ENCODE measurements at regions not wholly inside any gene's neighbourhood (a gene's known extent, or its start where the extent isn't known, plus 50 kb on each side); places are given as distances from the start of the nearest gene placed in this dataset.

DNA sequence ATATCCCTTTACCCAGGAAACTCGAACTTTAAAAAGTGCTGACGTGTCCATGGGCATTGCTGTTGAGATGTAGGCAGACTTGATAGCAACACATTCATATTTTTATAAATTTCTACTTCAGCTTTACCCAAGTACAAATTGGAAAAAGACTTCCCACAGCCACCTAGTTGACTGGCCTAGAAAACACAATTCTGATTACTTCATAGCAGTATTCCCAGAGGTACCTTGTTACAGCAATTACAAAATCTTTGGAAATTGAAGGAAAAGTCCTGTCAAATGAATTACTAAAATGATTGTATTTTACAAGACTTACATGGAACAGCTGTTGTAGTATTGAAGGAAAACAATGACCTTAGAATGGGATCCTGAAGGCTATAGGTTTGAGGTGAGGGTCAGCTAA is 130.7 kb upstream of the NREP start:
- DNase-seq (ENCODE audit: low read depth in 2 of 2), result no peak

DNA sequence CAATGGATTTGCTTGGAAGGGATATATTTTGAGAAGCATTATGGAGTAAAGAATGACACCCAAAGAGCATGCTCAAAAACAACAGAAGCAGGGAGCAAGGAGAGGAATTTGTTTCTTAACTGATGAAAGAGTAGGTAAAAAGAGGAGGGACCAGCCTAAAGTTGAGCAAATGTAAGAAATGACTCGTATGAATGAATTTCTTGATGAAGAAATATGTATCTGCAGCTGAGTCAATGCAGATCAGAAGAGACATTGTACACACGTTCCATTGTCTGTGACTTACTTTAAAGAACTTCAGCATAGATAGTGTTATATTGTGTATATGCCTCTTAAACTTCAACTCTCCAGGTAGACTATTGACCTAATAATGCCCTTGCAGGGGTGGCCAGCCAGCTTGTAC is 112.7 kb upstream of the NREP start:
- peak; percentile 49 to 50 for DNase-seq (ENCODE audit: low read depth in 2 of 2)

DNA sequence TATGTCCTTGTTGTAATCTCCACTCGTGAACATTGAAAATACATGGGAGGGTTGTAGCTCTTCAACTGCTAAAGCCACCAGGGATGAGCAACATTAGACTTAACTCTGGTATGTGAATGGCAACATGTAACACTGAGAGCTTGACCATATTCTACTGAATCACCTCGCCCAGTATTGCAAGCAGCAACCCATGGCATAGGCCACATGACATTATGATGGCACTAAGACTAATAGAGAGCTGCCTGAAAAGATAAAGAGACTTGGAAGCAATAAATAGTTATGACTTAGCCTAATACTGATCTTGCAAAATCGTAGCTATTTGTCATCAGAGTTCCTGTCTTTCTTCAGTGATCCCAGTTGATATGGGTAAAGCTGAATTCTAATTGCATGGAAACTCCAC is 108.4 kb upstream of the NREP start:
- no peak for DNase-seq (ENCODE audit: low read depth in 2 of 2)

DNA sequence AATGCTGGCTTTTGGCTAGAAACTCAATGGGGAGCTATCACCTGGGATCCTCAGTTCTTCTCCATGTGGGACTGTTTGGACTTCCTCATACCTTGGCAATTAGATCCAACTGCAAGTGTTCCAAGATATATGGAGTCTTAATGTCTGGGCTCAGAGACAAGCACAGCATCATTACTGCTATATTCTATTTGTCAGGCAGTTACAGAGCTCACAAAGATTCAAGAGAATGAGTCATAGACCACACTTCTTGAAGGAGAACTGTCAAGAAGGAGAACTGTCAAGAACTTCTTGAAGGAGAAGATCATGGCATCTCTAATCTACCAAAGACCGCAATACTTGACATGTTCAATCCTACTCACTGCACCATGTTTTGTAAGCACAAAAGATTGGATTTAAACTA is 106.8 kb upstream of the NREP start:
- no peak for DNase-seq (ENCODE audit: low read depth in 2 of 2)

DNA sequence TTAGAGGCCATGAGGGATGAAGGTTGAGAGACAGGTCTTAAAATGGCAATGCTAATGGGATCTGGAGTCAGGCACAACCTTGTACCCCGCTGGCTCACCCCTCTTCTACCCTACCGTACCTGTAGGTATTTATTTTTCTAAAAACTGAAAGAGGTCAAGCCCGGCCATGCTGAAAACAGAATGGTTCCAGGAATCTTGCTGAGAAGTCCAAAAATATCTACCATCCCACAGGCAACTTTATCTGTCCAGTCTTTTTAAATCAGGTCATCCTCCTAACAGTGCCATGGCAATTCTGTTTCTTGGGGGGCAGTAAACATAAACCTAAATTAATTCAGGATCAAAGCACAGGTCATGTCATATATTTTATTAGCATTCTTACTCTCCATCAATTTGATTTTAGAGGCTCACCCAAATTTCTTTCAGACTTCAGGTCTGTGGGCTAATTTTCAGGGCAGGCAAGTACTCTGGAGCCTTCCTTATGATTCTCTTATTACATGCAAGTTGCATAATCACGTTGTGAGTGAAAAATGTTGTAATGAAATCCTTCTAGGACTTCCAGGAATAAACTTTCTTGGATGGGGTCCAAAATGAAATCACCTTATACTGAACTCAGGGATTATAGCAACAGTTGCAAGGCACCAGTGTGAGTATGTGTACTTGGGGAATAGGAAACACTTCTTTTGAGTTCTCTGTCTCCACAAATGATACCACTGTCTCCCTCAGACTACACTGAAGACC is 102.7 kb upstream of the NREP start:
- DNase-seq (ENCODE audit: low read depth in 2 of 2), result peak; percentile 89 to 92

DNA sequence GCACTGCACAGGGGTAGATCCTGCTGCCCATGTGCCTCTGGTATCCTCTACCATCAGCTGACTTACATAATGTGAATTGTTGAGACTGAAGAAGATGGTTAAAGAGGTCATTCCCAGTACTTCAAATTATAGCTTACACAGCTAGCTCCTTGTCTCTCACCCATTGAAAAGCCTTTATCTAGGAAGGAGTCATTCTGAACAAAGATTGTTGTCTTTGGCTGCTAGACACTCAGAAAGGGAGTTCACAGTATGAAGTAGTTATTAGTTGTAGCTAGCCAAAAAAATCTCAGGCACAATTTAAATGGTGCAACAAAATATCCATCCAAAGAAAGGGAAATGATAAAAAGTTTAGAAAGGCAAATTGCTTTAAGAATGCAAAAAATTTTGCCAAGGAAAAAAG is 102.0 kb upstream of the NREP start:
- DNase-seq (ENCODE audit: low read depth in 2 of 2), result no peak

DNA sequence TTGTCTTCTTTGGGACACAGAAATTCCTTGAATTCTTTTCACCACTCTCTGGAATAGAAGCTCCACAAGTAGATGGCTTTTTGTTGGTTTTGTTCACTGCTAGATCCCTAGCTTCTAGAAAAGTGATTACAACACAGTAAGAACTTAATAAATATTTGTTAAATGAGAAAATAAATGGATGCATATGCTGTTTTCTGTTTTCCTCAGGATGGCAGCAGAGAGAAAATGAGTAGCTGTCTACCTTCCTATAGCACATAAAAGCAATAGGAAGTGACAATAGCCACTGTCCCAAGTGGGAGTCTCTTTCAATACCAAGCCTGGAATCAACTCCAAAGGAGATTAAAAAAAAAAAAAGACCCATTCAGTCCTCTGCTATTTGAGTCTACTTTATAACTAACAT is 100.6 kb upstream of the NREP start:
- no peak for DNase-seq (ENCODE audit: low read depth in 2 of 2)

DNA sequence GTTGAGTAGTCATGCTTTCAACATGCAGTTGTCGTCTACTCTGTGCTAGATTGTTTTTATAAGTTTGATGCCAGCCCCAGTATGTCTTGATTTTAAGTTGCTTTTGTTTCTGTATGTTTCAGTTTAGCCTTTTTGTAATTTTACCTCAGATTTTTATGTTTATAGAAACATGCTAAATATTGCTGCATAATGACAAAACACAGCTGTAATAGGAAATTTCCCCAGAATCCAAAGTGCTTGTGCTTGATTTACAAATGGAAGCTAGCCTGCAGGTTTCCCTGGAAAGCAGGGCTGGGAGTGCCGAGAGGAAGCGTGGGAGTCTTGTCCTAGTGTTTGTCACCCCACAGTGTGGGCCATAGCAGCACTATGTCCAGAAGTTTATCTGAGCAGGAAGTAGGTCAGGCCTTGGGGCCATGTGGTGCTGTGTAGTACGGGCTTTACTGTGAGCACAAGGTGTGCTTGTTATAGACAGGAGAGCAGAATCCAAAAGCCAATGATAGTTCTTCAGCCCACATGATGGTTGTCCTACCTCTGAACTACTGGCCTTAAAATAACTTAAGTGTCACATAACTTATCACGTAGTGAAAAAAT is 100.0 kb upstream of the NREP start:
- DNase-seq (ENCODE audit: low read depth in 2 of 2), result no peak

DNA sequence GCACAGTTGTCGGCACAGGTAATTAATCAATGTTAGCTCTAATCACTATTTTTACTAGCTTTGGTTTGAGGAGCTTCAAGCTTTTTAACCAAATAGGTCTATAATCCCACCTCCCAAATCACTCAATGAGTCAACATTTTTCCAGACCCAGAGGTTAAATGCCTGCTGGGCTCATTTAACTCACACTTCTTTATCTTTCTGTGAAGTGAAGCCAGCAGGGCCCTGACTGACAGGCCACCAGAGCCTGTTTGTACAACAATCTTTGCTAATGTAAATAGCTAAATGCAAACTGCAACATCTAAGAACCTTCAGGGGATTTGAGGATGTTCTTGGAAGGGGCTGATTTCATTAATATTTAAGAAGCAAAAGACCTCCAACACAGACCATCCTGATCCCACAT is 98.4 kb upstream of the NREP start:
- DNase-seq (ENCODE audit: low read depth in 2 of 2), result no peak

DNA sequence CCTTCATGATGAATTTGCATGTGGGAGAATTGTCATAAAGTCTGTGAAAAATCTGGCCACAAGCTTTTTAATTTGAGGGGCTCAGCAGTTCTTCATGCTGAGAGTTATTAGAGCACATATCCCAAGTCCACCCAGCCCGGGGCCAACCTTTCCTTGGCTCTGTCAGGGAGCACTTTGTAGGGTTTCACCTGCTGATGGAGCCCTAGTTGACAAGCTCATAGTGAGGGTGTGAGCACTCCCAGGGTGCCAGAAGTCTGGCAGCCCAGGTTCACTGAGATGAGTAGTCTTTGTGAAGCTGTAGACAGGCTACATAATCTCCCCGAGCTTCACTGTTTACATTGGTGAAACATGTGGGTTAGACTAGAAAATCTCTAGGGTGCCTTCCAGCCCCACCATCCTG is 97.2 kb upstream of the NREP start:
- DNase-seq (ENCODE audit: low read depth in 2 of 2), result no peak

DNA sequence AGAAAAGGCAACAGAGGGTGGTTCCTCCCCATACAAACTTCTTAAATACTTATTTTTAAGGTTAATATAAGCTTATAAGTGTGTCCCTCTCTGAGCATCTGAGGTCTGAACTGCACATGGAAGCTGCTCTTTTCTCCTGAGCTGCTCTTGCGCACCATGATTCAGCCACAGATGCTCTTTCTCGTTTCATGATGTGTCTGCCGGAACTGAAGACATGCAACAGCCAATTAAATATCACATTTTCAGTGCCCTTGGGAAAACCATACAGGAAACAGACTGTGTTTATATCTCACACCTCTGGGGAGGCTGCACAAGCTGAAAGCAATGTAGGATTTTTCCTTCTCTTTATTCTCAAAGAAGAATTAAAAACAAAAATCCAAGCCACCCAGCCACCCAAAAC is 96.8 kb upstream of the NREP start:
- peak in 1 of 2 experiments; percentile 26 for DNase-seq (ENCODE audit: low read depth in 2 of 2)

DNA sequence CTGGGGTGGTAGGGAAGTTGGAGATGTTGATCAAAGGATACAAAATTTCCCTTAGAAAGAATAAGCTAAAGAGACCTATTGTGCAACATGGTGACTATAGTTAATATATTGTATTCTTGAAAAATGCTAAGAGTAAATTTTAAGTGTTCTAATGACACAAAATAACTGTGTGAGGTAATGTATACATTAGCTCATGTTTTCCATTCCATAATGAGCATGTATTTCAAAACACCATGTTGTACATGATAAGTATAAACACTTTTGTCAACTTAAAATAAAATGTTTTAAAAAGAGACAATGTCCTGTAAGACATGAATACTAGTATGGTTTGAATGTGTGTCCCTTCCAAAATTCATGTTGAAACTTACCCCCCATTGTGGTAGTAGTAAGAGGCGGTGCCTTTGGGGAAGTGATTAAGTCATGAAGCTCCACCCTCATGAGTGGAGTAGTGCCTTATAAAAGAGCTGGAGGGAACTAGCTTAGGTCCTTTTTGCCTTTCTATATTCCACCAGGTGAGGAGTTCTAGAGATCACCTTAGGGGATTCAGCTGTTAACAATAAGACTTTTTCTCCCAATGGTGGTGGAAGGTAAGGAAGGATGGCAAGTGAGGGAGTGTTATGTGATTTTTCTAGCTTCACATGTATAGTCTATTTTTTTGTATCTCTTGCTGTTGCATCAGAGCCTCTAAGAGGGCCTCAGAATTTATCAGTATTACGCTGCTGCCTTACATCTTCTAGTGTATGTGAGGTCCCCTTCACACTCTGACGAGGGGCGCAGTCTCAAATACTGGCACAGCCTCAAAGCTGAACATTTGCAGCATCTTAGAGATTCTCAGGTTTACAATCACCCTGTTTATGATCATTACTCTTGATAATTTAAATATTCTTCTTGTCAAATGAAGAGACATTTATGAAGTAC is 94.9 kb upstream of the NREP start:
- no peak for DNase-seq (ENCODE audit: low read depth in 2 of 2)

DNA sequence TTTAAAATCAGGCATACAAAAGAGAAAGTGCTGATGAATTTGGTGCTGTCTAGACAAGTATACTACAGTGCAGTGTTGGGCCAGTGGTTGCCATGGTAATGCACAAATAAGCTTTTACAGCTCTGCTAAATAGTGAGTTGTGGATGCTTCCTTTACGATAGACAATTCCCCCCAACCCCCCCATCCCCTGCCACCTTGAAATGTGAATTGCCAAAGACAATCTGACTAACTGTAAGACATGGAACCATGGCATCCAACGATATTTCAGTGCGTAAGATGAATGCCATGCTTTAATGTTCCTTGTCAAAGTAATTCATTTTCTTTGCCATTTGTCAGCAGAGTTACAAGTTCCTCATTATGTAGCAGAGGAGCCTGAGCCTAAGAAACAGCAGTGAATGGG is 91.5 kb upstream of the NREP start:
- no peak for DNase-seq (ENCODE audit: low read depth in 2 of 2)

DNA sequence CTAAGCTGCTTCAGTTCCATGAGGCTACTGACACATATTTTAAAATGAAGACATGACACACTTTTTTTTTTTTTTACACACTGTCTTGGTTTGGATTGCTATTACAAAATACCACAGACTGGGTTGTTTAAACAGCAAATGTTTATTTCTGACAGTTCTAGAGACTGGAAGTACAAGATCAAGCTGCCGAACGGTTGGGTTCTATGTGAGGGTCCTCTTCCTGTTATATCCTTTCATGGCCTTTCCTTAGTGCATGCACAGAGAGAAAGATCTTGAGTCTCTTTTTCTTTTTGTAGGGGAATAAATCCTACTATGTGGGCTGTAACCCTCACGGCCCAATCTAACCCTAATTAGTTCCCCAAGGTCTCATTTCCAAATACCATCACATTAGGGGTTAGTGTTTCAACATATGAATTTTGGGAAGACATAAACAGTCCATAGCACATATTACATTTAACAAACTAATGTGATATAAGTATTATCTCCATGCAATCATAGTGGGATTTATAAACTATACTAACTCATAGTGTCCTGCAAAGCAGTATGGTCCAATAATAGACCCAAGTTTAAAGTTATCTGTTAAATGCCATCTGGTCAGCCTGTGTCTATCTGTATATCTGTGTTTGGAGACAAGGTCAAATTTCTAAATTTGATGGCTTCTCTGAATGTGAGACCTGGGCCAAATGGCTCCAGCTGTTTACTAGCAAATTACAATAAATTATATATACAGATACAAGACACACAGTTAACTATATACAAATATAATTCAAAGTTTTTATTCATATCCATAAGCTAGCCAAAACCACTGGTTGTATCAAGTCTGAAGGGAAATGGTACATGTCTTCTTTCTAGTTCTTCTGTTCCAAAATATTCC is 90.3 kb upstream of the NREP start:
- DNase-seq (ENCODE audit: low read depth in 2 of 2), result no peak

DNA sequence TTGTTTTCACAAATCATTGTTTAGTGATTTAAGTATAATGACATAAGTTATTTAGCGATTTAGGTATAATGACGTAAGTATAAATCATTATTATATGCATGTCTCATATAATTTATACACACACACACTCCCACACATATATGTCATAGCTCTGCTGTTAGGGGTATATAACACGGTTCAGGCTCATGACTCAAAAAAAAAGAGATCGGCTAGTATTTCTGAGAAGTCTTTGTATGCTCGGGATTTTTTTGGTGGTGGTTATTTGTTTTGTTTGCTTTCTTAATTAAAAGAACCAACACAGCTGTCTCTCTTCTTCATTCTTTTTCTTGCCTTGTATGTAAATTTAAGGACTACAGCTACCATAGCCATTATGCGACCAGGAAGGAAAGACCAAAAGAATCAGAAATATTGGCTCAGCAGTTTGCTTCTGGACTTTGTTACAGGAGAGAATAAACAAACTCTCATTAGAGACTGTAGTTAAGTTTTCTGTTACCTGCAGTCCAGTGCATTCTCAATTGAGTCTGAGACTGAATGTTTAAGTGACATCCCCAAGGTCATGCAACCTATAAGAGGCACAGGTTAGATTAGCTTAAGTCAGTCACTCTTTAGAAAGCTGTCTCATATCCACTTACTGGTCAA is 83.2 kb upstream of the NREP start:
- DNase-seq (ENCODE audit: low read depth in 2 of 2), result no peak

DNA sequence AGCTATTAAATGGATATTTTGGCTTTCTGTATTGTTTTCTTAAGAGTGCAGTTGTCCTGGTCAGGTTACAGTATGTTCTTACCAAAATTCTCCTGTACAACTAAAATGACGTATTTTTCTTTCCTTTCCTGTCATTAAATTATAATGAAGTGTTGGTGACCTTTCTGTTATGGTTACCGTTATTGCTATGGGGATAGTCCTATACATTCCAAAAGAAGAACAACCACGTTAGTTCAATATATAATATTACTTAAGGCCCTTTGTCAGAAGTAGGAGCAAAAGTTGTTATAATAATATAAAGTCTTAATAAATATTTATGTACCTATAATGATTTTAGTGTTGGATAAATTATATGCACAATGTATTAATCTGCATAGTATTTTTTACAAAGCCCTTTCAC is 82.4 kb upstream of the NREP start:
- no peak for DNase-seq (ENCODE audit: low read depth in 2 of 2)

DNA sequence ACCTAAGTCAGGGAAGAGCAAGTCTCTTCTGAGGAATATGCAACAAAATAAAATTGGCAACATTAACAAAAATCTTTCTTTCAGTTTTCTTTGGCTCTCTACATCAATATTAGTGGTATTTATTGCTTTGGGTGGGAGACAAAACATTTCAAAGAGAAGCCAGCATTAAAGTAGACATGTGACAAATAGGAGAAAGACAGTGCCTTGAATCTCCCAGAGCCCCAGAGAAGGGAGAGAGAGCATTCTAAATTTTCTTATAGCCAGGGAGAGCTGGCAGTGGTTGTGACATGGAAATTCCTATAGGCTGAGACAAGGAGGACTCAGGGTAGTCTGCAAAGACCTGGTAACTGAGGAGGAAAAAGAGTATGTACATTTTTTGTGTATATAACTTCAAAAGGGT is 79.4 kb upstream of the NREP start:
- no peak for DNase-seq (ENCODE audit: low read depth in 2 of 2)

DNA sequence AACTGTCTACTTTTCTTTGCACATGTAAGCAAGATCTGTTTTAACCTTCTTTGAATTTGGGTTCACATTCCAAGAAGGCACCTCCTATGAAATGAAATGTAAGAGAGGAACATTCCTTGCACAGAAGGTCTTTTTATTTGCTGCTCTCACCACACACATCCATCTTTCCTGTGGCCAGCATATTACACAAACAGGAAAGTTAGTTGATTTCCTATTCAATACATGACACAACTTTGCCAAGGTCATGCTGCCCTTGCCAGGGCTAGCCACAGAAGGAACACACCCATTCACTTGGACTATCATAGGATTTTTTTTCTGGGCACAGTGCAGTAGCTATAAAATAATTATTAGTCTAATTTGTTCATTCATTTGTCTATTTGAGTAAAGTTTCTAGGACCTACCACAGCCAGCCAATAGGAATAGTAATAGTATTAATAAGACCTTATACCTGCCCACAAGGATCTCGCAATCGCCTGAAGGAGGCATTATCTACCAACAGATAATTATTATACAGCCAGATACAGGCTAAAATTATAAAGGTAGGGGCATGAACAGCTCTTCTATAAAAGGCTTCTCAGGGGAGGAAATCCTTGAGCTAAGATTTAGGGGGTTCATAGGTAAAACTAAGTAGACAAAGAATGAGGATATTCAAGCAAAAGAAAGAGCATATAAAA is 78.1 kb upstream of the NREP start:
- DNase-seq (ENCODE audit: low read depth in 2 of 2), result no peak

DNA sequence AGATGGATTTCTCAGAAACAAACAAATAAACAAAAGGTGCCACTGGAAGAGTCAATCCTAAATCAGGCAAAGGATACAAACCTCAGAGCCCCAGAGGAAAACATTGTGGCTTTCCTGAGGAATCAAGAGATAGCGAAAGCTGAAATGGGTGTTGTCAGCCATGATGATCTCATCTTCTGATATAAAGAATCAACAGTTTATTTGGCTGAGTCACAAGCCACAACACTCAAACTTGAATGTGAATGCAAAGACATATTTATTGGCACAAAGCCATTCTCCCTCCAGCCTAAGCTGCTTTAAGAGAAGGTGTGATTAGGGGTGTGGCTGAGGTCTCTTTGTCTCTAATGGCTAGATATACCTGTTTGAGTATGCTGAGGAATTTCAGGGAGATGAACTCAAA is 73.3 kb upstream of the NREP start:
- peak; percentile 27 to 44 for DNase-seq (ENCODE audit: low read depth in 2 of 2)

DNA sequence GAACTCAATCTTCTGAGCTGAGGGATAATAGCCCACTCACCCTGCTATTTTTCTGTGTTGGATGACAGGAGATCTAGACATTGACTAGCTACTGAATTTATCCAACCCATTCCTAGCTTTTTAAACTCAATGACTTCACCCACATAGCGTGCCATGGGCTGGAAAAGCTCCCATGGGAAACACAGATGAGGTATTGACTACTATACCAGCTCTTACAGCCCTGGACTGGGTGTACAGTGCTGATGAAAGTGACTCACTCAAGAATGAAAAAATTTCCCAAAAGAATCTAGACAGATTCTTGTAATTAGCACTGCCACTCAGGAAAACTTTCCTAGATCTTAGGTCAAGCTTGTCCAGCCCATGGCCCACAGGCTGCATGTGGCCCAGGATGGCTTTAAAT is 72.7 kb upstream of the NREP start:
- peak; percentile 70 to 72 for DNase-seq (ENCODE audit: low read depth in 2 of 2)

DNA sequence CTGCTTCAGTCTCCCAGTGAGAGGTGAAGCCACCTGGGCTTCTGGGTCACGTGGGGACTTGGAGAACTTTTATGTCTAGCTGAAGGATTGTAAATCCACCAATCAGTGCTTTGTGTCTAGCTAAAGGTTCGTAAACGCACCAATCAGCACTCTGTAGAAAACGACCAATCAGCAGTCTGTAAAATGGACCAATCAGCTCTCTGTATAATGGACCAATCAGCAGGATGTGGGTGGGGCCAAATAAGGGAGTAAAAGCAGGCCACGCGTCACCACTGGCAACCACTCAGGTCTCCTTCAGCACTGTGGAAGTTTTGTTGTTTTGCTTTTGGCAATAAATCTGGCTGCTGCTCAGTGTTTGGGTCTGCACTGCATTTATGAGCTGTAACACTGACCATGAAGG is 69.1 kb upstream of the NREP start:
- DNase-seq (ENCODE audit: low read depth in 2 of 2), result no peak

All from fibroblast of skin of left biceps (primary cell).